Anterior cingulate cortex (tissue), 58 donors: ENCODE measurements at regions not wholly inside any gene's neighbourhood (a gene's known extent, or its start where the extent isn't known, plus 50 kb on each side); places are given as distances from the start of the nearest gene placed in this dataset.
"Not testable (repeated sequence)": the region's sequence is repeated elsewhere in the genome, so short reads cannot be mapped to it uniquely, and the experiment has no call there.

Experiments
- DNase-seq, 58 donors: peaks; one replicate each; lab custom pipeline; 2025; lab: John Stamatoyannopoulos, UW

GRCh38 chr20:25867776-25868649, 171.4 kb upstream of the ZNF337 start:
- DNase-seq = peak; percentile 31 to 95 (median 82)

GRCh38 chr20:25867015-25867775, 170.5 kb upstream of the ZNF337 start:
- not testable (repeated sequence) for DNase-seq

GRCh38 chr20:25865715-25866656, 169.3 kb upstream of the ZNF337 start:
- peak; percentile 26 to 92 (median 79) for DNase-seq

- DNase-seq = peak in 1 of 58 donors; percentile 12
Measured at GRCh38 chr20:25864963-25865714, 168.5 kb upstream of the ZNF337 start.

GRCh38 chr20:25864326-25864962, 167.8 kb upstream of the ZNF337 start:
- no peak for DNase-seq

GRCh38 chr20:25863536-25864325, 167.1 kb upstream of the ZNF337 start:
- peak in 16 of 58 donors; percentile 13 to 71 (median 58) for DNase-seq

GRCh38 chr20:25862967-25863530, 166.4 kb upstream of the ZNF337 start:
- DNase-seq = peak; percentile 48 to 96 (median 89)

- no peak for DNase-seq
Measured at GRCh38 chr20:25860531-25861150, 164.0 kb upstream of the ZNF337 start.

- DNase-seq = peak; percentile 51 to 96 (median 84)
Measured at GRCh38 chr20:25859649-25860530, 163.2 kb upstream of the ZNF337 start.

- DNase-seq = no peak
Measured at GRCh38 chr20:25858495-25859425, 162.1 kb upstream of the ZNF337 start.

GRCh38 chr20:25857091-25857788, 160.6 kb upstream of the ZNF337 start:
- not testable (repeated sequence) for DNase-seq

- DNase-seq = no peak
Measured at GRCh38 chr20:25856256-25856884, 159.7 kb upstream of the ZNF337 start.

- DNase-seq = not testable (repeated sequence)
Measured at GRCh38 chr20:25855451-25856156, 159.0 kb upstream of the ZNF337 start.
